ENCODE measurements at regions not wholly inside any gene's neighbourhood (a gene's known extent, or its start where the extent isn't known, plus 50 kb on each side); places are given as distances from the start of the nearest gene placed in this dataset.

DNA sequence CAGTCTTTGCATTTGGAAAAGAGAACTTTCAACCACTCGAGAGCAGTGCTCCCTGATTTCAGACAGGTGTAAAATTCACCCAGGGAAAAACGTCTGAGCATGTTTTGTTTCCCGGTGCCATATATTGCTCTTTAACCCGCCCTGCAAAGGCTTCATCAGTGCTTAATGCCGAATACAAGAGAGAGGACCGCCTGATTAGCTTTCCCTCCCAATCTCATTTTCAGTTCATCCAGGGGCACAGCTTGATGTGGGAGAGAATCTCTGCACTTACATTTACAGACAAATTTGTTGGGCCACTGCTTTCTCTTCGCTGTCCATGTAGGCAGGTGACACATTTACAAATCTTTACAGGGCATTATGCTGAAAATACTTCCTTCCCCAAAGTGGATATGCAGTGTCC lies 499.1 kb downstream of the LIG4 start:
- DNase-seq (ENCODE audit: extremely low read depth, insufficient read length): no peak
- Histone ChIP-seq H3K36me3 (ENCODE audit: control insufficient read depth, insufficient read depth, low read length) (no peaks in the 10 kb centered on the region), H3K27me3 (replicated peaks; ENCODE audit: control insufficient read depth, insufficient read depth, low read length) (no peaks in the 10 kb centered on the region), H3K4me3 (replicated peaks; ENCODE audit: low read depth, low read length) (no peak overlapping the region)
- TF ChIP-seq, protein P1, sequence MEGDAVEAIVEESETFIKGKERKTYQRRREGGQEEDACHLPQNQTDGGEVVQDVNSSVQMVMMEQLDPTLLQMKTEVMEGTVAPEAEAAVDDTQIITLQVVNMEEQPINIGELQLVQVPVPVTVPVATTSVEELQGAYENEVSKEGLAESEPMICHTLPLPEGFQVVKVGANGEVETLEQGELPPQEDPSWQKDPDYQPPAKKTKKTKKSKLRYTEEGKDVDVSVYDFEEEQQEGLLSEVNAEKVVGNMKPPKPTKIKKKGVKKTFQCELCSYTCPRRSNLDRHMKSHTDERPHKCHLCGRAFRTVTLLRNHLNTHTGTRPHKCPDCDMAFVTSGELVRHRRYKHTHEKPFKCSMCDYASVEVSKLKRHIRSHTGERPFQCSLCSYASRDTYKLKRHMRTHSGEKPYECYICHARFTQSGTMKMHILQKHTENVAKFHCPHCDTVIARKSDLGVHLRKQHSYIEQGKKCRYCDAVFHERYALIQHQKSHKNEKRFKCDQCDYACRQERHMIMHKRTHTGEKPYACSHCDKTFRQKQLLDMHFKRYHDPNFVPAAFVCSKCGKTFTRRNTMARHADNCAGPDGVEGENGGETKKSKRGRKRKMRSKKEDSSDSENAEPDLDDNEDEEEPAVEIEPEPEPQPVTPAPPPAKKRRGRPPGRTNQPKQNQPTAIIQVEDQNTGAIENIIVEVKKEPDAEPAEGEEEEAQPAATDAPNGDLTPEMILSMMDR (IDR thresholded peaks at IDR 0.05; ENCODE audit: insufficient read depth, low read length, poor library complexity, severe bottlenecking): no peak

DNA sequence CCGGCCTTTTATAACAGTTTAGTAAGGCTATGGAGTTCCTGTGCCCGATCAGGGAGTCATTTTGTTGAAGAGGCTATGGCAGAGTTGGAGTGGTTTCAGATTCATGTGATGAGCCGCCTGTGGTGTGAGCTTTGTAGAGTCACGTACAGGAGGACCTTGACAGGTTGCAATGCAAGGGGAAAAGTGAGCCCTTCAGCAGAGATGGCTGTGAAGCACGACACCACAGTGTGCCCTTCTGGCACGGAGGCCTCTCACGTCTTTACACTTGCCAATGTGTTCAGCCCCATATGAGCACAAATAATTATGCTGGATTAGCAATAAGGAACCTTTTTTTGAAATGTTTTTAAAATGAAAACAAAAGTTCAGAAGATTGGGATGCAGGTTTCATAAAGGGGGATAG lies 499.8 kb downstream of the LIG4 start:
- TF ChIP-seq, protein P1 (IDR thresholded peaks at IDR 0.05; ENCODE audit: insufficient read depth, low read length, poor library complexity, severe bottlenecking): no peak
- no peaks in the 10 kb centered on the region for H3K27me3 ChIP-seq (replicated peaks; ENCODE audit: control insufficient read depth, insufficient read depth, low read length)

DNA sequence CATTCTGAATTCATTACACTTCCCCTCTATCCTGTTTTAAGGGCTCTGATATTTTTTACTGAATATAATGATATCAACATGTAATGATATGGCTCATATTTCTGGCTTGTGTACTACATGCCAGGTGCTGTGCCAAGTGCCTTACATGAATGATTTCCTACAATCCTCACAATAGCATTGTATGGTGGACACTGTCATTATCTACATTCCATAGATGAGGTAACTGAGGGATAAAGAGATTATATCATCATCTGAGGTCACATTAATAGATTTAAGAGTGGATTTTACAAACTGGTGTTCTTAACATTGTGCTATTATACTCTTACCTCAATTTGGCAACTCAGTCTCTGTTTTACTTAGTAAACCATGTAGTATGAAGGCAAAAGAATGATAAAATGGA lies 502.0 kb downstream of the LIG4 start:
- H3K4me3 ChIP-seq (replicated peaks; ENCODE audit: low read depth, low read length): no peak overlapping the region
- TF ChIP-seq, protein P1 (IDR thresholded peaks at IDR 0.05; ENCODE audit: insufficient read depth, low read length, poor library complexity, severe bottlenecking): no peak
- H3K27me3 ChIP-seq (replicated peaks; ENCODE audit: control insufficient read depth, insufficient read depth, low read length): no peaks in the 10 kb centered on the region
- DNase-seq (ENCODE audit: extremely low read depth, insufficient read length): no peak
- no peaks in the 10 kb centered on the region for H3K36me3 ChIP-seq (ENCODE audit: control insufficient read depth, insufficient read depth, low read length)

More for the DNA sequence above, 499.8 kb downstream of the LIG4 start:
- Histone ChIP-seq H3K36me3 (ENCODE audit: control insufficient read depth, insufficient read depth, low read length) (no peaks in the 10 kb centered on the region), H3K4me3 (replicated peaks; ENCODE audit: low read depth, low read length) (no peak overlapping the region)
- DNase-seq (ENCODE audit: extremely low read depth, insufficient read length): no peak

DNA sequence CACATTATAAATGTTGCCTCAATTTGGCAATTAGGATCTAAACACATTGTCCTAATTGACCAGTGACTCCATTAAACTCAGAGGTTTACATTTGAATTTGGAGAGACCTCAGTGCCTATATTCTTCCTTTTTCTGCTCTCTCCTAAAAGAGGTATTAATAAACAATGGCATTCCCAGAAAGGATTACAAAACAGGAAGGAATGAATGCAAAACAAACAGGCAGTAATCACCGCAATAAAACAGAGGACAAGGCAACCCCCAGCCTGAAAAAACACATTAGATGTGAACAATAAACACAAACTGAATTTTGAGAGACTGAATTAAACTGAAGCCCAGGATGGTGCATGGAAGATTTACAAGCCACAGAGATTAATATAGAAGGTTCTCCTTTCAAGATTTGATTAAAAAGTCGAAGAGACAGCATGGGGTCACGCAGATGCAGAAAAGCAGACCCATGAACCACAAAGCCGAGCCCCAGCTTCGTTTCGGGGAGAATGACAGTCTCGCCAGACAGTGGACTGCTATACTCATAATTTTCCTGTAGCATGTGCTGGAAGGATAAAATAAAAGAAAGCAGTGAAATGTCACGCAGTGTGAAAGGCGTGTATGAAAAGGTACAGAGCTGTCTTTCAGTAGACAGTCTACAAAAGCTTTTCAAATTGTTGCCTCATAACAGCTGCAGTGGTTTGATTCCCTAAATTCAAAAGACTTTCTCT lies 503.0 kb downstream of the LIG4 start:
- Histone ChIP-seq H3K4me3 (replicated peaks; ENCODE audit: low read depth, low read length) (no peak overlapping the region), H3K36me3 (ENCODE audit: control insufficient read depth, insufficient read depth, low read length) (no peaks in the 10 kb centered on the region), H3K27me3 (replicated peaks; ENCODE audit: control insufficient read depth, insufficient read depth, low read length) (no peaks in the 10 kb centered on the region)
- DNase-seq (ENCODE audit: extremely low read depth, insufficient read length): no peak
- TF ChIP-seq, protein P1 (IDR thresholded peaks at IDR 0.05; ENCODE audit: insufficient read depth, low read length, poor library complexity, severe bottlenecking): no peak

DNA sequence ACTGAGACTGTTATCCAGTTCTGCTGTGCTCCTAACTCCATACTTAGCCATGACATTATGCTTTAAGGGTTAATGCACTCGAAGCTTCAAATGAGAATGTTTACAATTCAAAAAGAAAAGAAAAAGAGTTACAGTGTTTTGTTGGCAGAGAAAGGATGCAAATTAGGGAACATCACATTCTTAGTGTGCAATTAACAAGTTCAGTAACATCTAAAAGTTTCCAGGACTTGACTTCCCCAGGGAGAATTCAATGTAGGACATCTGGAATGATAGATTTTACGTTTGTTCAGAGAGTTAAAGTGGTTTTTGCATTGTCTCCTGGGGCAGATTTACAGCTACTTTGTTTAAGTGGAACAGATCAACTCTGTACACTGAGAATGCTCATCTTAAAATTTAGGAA lies 525.2 kb downstream of the LIG4 start:
- Histone ChIP-seq H3K4me3 (replicated peaks; ENCODE audit: low read depth, low read length) (no peak overlapping the region), H3K36me3 (ENCODE audit: control insufficient read depth, insufficient read depth, low read length) (no peaks in the 10 kb centered on the region), H3K27me3 (replicated peaks; ENCODE audit: control insufficient read depth, insufficient read depth, low read length) (no peaks in the 10 kb centered on the region)
- TF ChIP-seq, protein P1 (IDR thresholded peaks at IDR 0.05; ENCODE audit: insufficient read depth, low read length, poor library complexity, severe bottlenecking): no peak
- no peak for DNase-seq (ENCODE audit: extremely low read depth, insufficient read length)

DNA sequence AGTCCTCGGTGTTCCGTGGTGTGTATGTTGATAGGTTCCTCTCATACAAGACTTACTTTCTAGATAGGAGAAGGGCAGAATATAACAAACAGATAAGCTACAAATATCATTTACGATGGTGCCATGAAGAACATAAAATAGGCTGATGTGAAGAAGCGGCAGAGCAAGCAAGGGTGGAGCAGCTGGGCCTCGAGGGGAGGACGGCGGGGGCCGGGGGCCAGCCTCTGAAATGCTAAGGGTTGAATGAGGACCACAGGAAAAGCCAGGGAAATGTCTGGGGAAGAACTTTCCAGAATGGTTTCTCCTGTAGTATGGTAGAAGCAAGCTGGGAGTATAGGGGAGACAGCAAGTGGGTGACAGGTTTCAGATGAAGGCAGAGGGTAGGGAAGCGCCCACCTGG lies 529.5 kb downstream of the LIG4 start:
- no peak overlapping the region for H3K4me3 ChIP-seq (replicated peaks; ENCODE audit: low read depth, low read length)
- H3K27me3 ChIP-seq (replicated peaks; ENCODE audit: control insufficient read depth, insufficient read depth, low read length): no peaks in the 10 kb centered on the region
- no peaks in the 10 kb centered on the region for H3K36me3 ChIP-seq (ENCODE audit: control insufficient read depth, insufficient read depth, low read length)
- no peak for DNase-seq (ENCODE audit: extremely low read depth, insufficient read length)
- TF ChIP-seq, protein P1 (IDR thresholded peaks at IDR 0.05; ENCODE audit: insufficient read depth, low read length, poor library complexity, severe bottlenecking): no peak
